GM12864 (cell line): ENCODE measurements at regions not wholly inside any gene's neighbourhood (a gene's known extent, or its start where the extent isn't known, plus 50 kb on each side); places are given as distances from the start of the nearest gene placed in this dataset.

Experiments used
- DNase-seq: peaks from one replicate; pipeline ENCODE4 v3.0.0-alpha.2; 2011; ENCODE audit warnings: low read depth
- H3K4me3 ChIP-seq: 2 replicates; pipeline ENCODE4 v1.5.1; 2011; ENCODE audit warnings: mild to moderate bottlenecking, low read depth, low read length, control low read depth
- CTCF ChIP-seq: IDR thresholded peaks from 2 replicates; pipeline ENCODE4 v1.5.1; 2011; ENCODE audit warnings: low read depth, mild to moderate bottlenecking, moderate library complexity, low read length, control low read depth, inconsistent platforms; ENCODE audit errors: missing control alignments

GRCh38 chr1:106603616-106604015, 452.9 kb upstream of the PRMT6 start:
- no peak for DNase-seq
- TF ChIP-seq CTCF: no peak
- H3K4me3 ChIP-seq: no peak overlapping the region

- no peak overlapping the region for H3K4me3 ChIP-seq
- TF ChIP-seq CTCF: no peak
- no peak for DNase-seq
Observed at GRCh38 chr1:106608841-106609240, 447.6 kb upstream of the PRMT6 start.

- TF ChIP-seq CTCF: no peak
- H3K4me3 ChIP-seq: no peak overlapping the region
- DNase-seq: no peak
Observed at GRCh38 chr1:106613068-106613467, 443.4 kb upstream of the PRMT6 start.

GRCh38 chr1:106613861-106614260, 442.6 kb upstream of the PRMT6 start:
- H3K4me3 ChIP-seq: no peak overlapping the region
- no peak for TF ChIP-seq CTCF
- no peak for DNase-seq

GRCh38 chr1:106615473-106615872, 441.0 kb upstream of the PRMT6 start:
- TF ChIP-seq CTCF: no peak
- H3K4me3 ChIP-seq: no peak overlapping the region
- no peak for DNase-seq

- no peak for DNase-seq
- H3K4me3 ChIP-seq: no peak overlapping the region
Observed at GRCh38 chr1:106619080-106619826, 437.2 kb upstream of the PRMT6 start.

More at GRCh38 chr1:106619080-106619826, 437.2 kb upstream of the PRMT6 start:
- TF ChIP-seq CTCF: no peak
